Ishikawa (cell line): ENCODE measurements at regions not wholly inside any gene's neighbourhood (a gene's known extent, or its start where the extent isn't known, plus 50 kb on each side); places are given as distances from the start of the nearest gene placed in this dataset.

Experiments used
- CEBPB ChIP-seq: IDR thresholded peaks from 2 replicates; pipeline ENCODE4 v1.6.1; 2012
- CREB1 ChIP-seq: IDR thresholded peaks from 2 replicates; pipeline ENCODE4 v1.6.1; 2012; ENCODE audit warnings: low read depth
- EP300 ChIP-seq: IDR thresholded peaks from 2 replicates; pipeline ENCODE4 v1.6.1; 2012; ENCODE audit warnings: borderline replicate concordance
- RAD21 ChIP-seq: IDR thresholded peaks from 2 replicates; pipeline ENCODE4 v1.6.1; 2012; ENCODE audit warnings: low read depth
- TAF1 ChIP-seq: IDR thresholded peaks from 2 replicates; pipeline ENCODE4 v1.6.1; 2012; ENCODE audit warnings: low read depth, mild to moderate bottlenecking
- TCF12 ChIP-seq: IDR thresholded peaks from 2 replicates; pipeline ENCODE4 v1.6.1; 2012; ENCODE audit warnings: low read depth
- USF1 ChIP-seq: IDR thresholded peaks from 2 replicates; pipeline ENCODE4 v1.6.1; 2012
- YY1 ChIP-seq: IDR thresholded peaks from 2 replicates; pipeline ENCODE4 v1.6.1; 2012; ENCODE audit warnings: low read depth
- ZBTB7A ChIP-seq: IDR thresholded peaks from 2 replicates; pipeline ENCODE4 v1.6.1; 2012; ENCODE audit warnings: low read depth
- TF ChIP-seq, protein P1 (sequence below): IDR thresholded peaks from 2 replicates; pipeline ENCODE4 v1.6.1; 2012
- TF ChIP-seq, protein P2 (sequence below): IDR thresholded peaks from 2 replicates; pipeline ENCODE4 v1.6.1; 2012; ENCODE audit warnings: low read depth, mild to moderate bottlenecking

GRCh38 chr18:34092796-34093195 lies 131.9 kb downstream of the NOL4 start:
- TF ChIP-seq CREB1, result no peak
- TF ChIP-seq CEBPB, result no peak
- no peak for TF ChIP-seq EP300
- TF ChIP-seq, protein P1, sequence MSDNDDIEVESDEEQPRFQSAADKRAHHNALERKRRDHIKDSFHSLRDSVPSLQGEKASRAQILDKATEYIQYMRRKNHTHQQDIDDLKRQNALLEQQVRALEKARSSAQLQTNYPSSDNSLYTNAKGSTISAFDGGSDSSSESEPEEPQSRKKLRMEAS, result no peak
- no peak for TF ChIP-seq RAD21
- no peak for TF ChIP-seq ZBTB7A
- TF ChIP-seq YY1, result no peak
- TF ChIP-seq, protein P2, sequence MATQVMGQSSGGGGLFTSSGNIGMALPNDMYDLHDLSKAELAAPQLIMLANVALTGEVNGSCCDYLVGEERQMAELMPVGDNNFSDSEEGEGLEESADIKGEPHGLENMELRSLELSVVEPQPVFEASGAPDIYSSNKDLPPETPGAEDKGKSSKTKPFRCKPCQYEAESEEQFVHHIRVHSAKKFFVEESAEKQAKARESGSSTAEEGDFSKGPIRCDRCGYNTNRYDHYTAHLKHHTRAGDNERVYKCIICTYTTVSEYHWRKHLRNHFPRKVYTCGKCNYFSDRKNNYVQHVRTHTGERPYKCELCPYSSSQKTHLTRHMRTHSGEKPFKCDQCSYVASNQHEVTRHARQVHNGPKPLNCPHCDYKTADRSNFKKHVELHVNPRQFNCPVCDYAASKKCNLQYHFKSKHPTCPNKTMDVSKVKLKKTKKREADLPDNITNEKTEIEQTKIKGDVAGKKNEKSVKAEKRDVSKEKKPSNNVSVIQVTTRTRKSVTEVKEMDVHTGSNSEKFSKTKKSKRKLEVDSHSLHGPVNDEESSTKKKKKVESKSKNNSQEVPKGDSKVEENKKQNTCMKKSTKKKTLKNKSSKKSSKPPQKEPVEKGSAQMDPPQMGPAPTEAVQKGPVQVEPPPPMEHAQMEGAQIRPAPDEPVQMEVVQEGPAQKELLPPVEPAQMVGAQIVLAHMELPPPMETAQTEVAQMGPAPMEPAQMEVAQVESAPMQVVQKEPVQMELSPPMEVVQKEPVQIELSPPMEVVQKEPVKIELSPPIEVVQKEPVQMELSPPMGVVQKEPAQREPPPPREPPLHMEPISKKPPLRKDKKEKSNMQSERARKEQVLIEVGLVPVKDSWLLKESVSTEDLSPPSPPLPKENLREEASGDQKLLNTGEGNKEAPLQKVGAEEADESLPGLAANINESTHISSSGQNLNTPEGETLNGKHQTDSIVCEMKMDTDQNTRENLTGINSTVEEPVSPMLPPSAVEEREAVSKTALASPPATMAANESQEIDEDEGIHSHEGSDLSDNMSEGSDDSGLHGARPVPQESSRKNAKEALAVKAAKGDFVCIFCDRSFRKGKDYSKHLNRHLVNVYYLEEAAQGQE, result no peak
- TF ChIP-seq TAF1, result no peak
- no peak for TF ChIP-seq TCF12
- no peak for TF ChIP-seq USF1
